H1 (cell line): ENCODE measurements at regions not wholly inside any gene's neighbourhood (a gene's known extent, or its start where the extent isn't known, plus 50 kb on each side); places are given as distances from the start of the nearest gene placed in this dataset.

Experiments
- CTCF ChIA-PET: fragments of 300-600 bp; sonication (Branson Sonifier 250); formaldehyde crosslinking; loops from one replicate; lab custom pipeline; 2021; ENCODE audit not compliant: partially characterized antibody; lab: Charles Lee
- POLR2A ChIA-PET: fragments of 300-600 bp; sonication (Branson Sonifier 250); formaldehyde crosslinking; loops from one replicate; lab custom pipeline; 2021; ENCODE audit warnings: inconsistent platforms; ENCODE audit not compliant: partially characterized antibody; lab: Charles Lee
- DNase-seq, 2 experiments: peaks; one replicate each; pipeline versions ENCODE4 v3.0.0 to v3.0.0-alpha.2; 2010 to 2022; ENCODE audit warnings: low spot score in 2 of 2, low read depth in 1 of 2, mixed read lengths in 1 of 2
- FAIRE-seq: peaks from 2 replicates; lab custom pipeline; 2011; peaks lifted over from hg19 to GRCh38; lab: Jason Lieb, UNC
- H2AFZ ChIP-seq: 2 replicates; pipeline ENCODE4 v1.8.1; 2012; ENCODE audit warnings: low read length, inconsistent platforms
- H2AK5ac ChIP-seq: 2 replicates; pipeline ENCODE4 v1.6.1; 2013; ENCODE audit warnings: low read depth, low read length
- H2BK120ac ChIP-seq: replicated peaks from 2 replicates; pipeline ENCODE3; 2013; ENCODE audit warnings: low read depth, low read length, inconsistent platforms
- H2BK12ac ChIP-seq: 2 replicates; pipeline ENCODE4 v1.6.1; 2013; ENCODE audit warnings: low read depth, low read length
- H2BK15ac ChIP-seq: 2 replicates; pipeline ENCODE4 v1.6.1; 2013; ENCODE audit warnings: low read length
- H2BK20ac ChIP-seq: 2 replicates; pipeline ENCODE4 v1.6.1; 2013; ENCODE audit warnings: low read length
- H2BK5ac ChIP-seq: 2 replicates; pipeline ENCODE4 v1.6.1; 2013; ENCODE audit warnings: low read depth, low read length
- H3K14ac ChIP-seq: 2 replicates; pipeline ENCODE4 v1.6.1; 2013; ENCODE audit warnings: inconsistent platforms; ENCODE audit not compliant: insufficient read length
- H3K18ac ChIP-seq: 2 replicates; pipeline ENCODE4 v1.6.1; 2013; ENCODE audit warnings: low read length; ENCODE audit errors: extremely low read depth
- H3K23ac ChIP-seq: 2 replicates; pipeline ENCODE4 v1.6.1; 2013; ENCODE audit warnings: inconsistent platforms; ENCODE audit not compliant: insufficient read length
- H3K23me2 ChIP-seq: 2 replicates; pipeline ENCODE4 v1.6.1; 2013; ENCODE audit warnings: low read depth, low read length
- H3K27ac ChIP-seq: 2 replicates; pipeline ENCODE4 v1.6.1; 2011; ENCODE audit warnings: low read depth, low read length, inconsistent platforms
- H3K27me3 ChIP-seq, 4 experiments: replicated peaks in 1 of 4; 1 replicate in 1 of 4; 2 replicates in 3 of 4; pipeline versions ENCODE4 v1.6.1 to v1.8.1; 2011 to 2013; ENCODE audit warnings: low read length in 3 of 4, mild to moderate bottlenecking in 3 of 4, inconsistent platforms in 2 of 4, mixed read lengths in 2 of 4, moderate library complexity in 1 of 4; ENCODE audit not compliant: control insufficient read depth in 3 of 4, insufficient read depth in 3 of 4; ENCODE audit errors: extremely low read depth in 1 of 4
- H3K36me3 ChIP-seq, 4 experiments: 2 replicates each; pipeline versions ENCODE4 v1.6.1 to v1.8.1; 2011 to 2013; ENCODE audit warnings: mild to moderate bottlenecking in 4 of 4, low read length in 3 of 4, moderate library complexity in 2 of 4, control low read depth in 1 of 4, inconsistent platforms in 1 of 4; ENCODE audit not compliant: insufficient read depth in 4 of 4, control insufficient read depth in 2 of 4
- H3K4ac ChIP-seq: replicated peaks from 2 replicates; pipeline ENCODE3; 2013; ENCODE audit warnings: low read length, low read depth, mixed read lengths, inconsistent platforms; ENCODE audit not compliant: insufficient read length
- H3K4me1 ChIP-seq, 4 experiments: replicated peaks in 1 of 4; 1 replicate in 1 of 4; 2 replicates in 3 of 4; pipeline versions ENCODE4 v1.6.1 to v1.8.1; 2011 to 2013; ENCODE audit warnings: low read length in 3 of 4, inconsistent platforms in 2 of 4, mixed read lengths in 1 of 4; ENCODE audit not compliant: insufficient read depth in 4 of 4, control insufficient read depth in 3 of 4
- H3K4me2 ChIP-seq, 2 experiments: 2 replicates each; pipeline versions ENCODE4 v1.6.1 to v1.8.1; 2011 to 2013; ENCODE audit warnings: low read depth in 2 of 2, low read length in 2 of 2, control low read depth in 1 of 2, inconsistent platforms in 1 of 2, mild to moderate bottlenecking in 1 of 2; ENCODE audit not compliant: insufficient read depth in 1 of 2
- H3K4me3 ChIP-seq, 4 experiments: fragments of 200-600, 300-600 bp in 1 of 4; sonication (generic), shearing (Covaris generic), sonication (Bioruptor Twin) in 1 of 4; 2 replicates each; pipeline versions ENCODE4 v1.5.1 to v1.8.1; 2011 to 2016; ENCODE audit warnings: low read length in 4 of 4, low read depth in 3 of 4, control low read depth in 2 of 4, inconsistent platforms in 2 of 4, mild to moderate bottlenecking in 2 of 4, mixed read lengths in 1 of 4, moderate library complexity in 1 of 4; ENCODE audit not compliant: insufficient read depth in 2 of 4; ENCODE audit errors: extremely low read depth in 1 of 4
- H3K56ac ChIP-seq: replicated peaks from 2 replicates; pipeline ENCODE3; 2013; ENCODE audit warnings: low read depth, mild to moderate bottlenecking, mixed read lengths, low read length, inconsistent platforms; ENCODE audit not compliant: insufficient read length
- H3K79me1 ChIP-seq: 2 replicates; pipeline ENCODE4 v1.6.1; 2013; ENCODE audit warnings: low read depth, low read length, control low read depth
- H3K79me2 ChIP-seq, 2 experiments: 2 replicates each; pipeline versions ENCODE4 v1.6.1 to v1.8.1; 2012 to 2013; ENCODE audit warnings: low read length in 2 of 2, mild to moderate bottlenecking in 2 of 2, inconsistent platforms in 1 of 2; ENCODE audit not compliant: insufficient read depth in 2 of 2, control insufficient read depth in 1 of 2
- H3K9ac ChIP-seq, 4 experiments: replicated peaks in 1 of 4; 1 replicate in 1 of 4; 2 replicates in 3 of 4; pipeline versions ENCODE4 v1.6.1 to v1.8.1; 2011 to 2013; ENCODE audit warnings: low read depth in 3 of 4, low read length in 3 of 4, control low read depth in 2 of 4, mild to moderate bottlenecking in 2 of 4, moderate library complexity in 2 of 4, inconsistent platforms in 1 of 4; ENCODE audit errors: extremely low read depth in 1 of 4
- H3K9me3 ChIP-seq, 2 experiments: 2 replicates each; pipeline versions ENCODE4 v1.6.1 to v1.8.1; 2012 to 2013; ENCODE audit warnings: mild to moderate bottlenecking in 2 of 2, moderate library complexity in 2 of 2, control low read depth in 1 of 2, inconsistent platforms in 1 of 2, low read depth in 1 of 2, low read length in 1 of 2, mixed read lengths in 1 of 2; ENCODE audit not compliant: insufficient read depth in 2 of 2
- H4K20me1 ChIP-seq, 2 experiments: replicated peaks in 1 of 2; 2 replicates each; pipeline versions ENCODE3 to v1.8.1; 2011 to 2013; ENCODE audit warnings: inconsistent platforms in 2 of 2, low read length in 2 of 2, mild to moderate bottlenecking in 1 of 2; ENCODE audit not compliant: insufficient read depth in 2 of 2, control insufficient read depth in 1 of 2
- H4K5ac ChIP-seq: 2 replicates; pipeline ENCODE4 v1.6.1; 2013; ENCODE audit warnings: low read length, low read depth, mixed read lengths, inconsistent platforms; ENCODE audit not compliant: insufficient read length
- H4K8ac ChIP-seq: 2 replicates; pipeline ENCODE4 v1.8.0; 2013; ENCODE audit warnings: mild to moderate bottlenecking, moderate library complexity, low read length, inconsistent platforms; ENCODE audit not compliant: insufficient read depth; ENCODE audit errors: extremely low read depth
- H4K91ac ChIP-seq: replicated peaks from 2 replicates; pipeline ENCODE3; 2013; ENCODE audit warnings: low read length, mixed read lengths, inconsistent platforms; ENCODE audit not compliant: insufficient read length
- CEBPB ChIP-seq: IDR thresholded peaks from 2 replicates; pipeline ENCODE4 v1.6.1; 2012; ENCODE audit warnings: low read depth, low read length
- CHD2 ChIP-seq: IDR thresholded peaks from 2 replicates; pipeline ENCODE4 v1.6.1; 2012; ENCODE audit warnings: low read length, improper control_type of control experiment
- EZH2 ChIP-seq: fragments of 200-600 bp; sonication (generic); IDR thresholded peaks from 2 replicates; pipeline ENCODE4 v1.7.1; 2012; ENCODE audit warnings: low read depth, mild to moderate bottlenecking, moderate library complexity, low read length, inconsistent platforms; ENCODE audit not compliant: severe bottlenecking
- RAD21 ChIP-seq, 2 experiments: IDR thresholded peaks in 1 of 2; conservative IDR thresholded peaks in 1 of 2; 2 replicates each; pipeline ENCODE4 v1.6.1; 2011; ENCODE audit warnings: low read depth in 2 of 2, low read length in 2 of 2, improper control_type of control experiment in 1 of 2, inconsistent platforms in 1 of 2, mild to moderate bottlenecking in 1 of 2, moderate library complexity in 1 of 2
- SAP30 ChIP-seq: fragments of 300-600 bp; sonication (generic); IDR thresholded peaks from 2 replicates; pipeline ENCODE4 v1.7.1; 2012; ENCODE audit warnings: low read length, moderate library complexity, mild to moderate bottlenecking, inconsistent platforms; ENCODE audit not compliant: insufficient read depth, insufficient replicate concordance
- SIRT6 ChIP-seq: IDR thresholded peaks from one replicate; pipeline ENCODE4 v1.7.1; 2012; ENCODE audit warnings: low read length, inconsistent platforms
- SP1 ChIP-seq: IDR thresholded peaks from 2 replicates; pipeline ENCODE4 v1.6.1; 2011; ENCODE audit warnings: low read depth, low read length
- TAF1 ChIP-seq: IDR thresholded peaks from 2 replicates; pipeline ENCODE4 v1.6.1; 2011; ENCODE audit warnings: mild to moderate bottlenecking, low read depth, low read length
- WGBS, 2 experiments: shearing (Covaris generic) in 1 of 2; methylation state at CpG; one replicate each; pipeline versions ENCODE4 v1.1.6 to v1.1.7; 2013 to 2015; ENCODE audit warnings: low lambda C conversion rate in 2 of 2, mixed read lengths in 2 of 2, inconsistent platforms in 1 of 2, low coverage in 1 of 2, missing lambda C conversion rate in 1 of 2; ENCODE audit not compliant: insufficient replicate concordance in 2 of 2, insufficient coverage in 1 of 2, insufficient read length in 1 of 2; ENCODE audit errors: extremely low coverage in 1 of 2, missing lambda C conversion rate in 1 of 2; 5-methylcytosine and 5-hydroxymethylcytosine counted together

- H4K20me1 ChIP-seq, result no peaks in the 10 kb centered on the region
- no peaks in the 10 kb centered on the region for H3K23me2 ChIP-seq
- H2BK15ac ChIP-seq, result no peak overlapping the region
- TF ChIP-seq TAF1, result no peak
- TF ChIP-seq EZH2, result no peak
- TF ChIP-seq SAP30, result no peak
- TF ChIP-seq SIRT6, result no peak
- no peak for TF ChIP-seq CHD2
- TF ChIP-seq CEBPB, result no peak
- TF ChIP-seq RAD21 (IDR thresholded peaks at IDR 0.05 in 1 of 2, conservative IDR thresholded peaks at IDR 0.05 in 1 of 2; ENCODE audit: low read depth in 2 of 2, low read length in 2 of 2), result no peak
- no peak for TF ChIP-seq SP1
- no peaks in the 10 kb centered on the region for H3K4me1 ChIP-seq
- H2BK20ac ChIP-seq, result no peak overlapping the region
- POLR2A ChIA-PET, result no interaction called here
- H3K4me2 ChIP-seq, result no peak overlapping the region
- H2AFZ ChIP-seq, result no peak overlapping the region
- H3K27ac ChIP-seq, result no peak overlapping the region
- H3K9ac ChIP-seq, result no peak overlapping the region
- CTCF ChIA-PET, result interaction anchor here (0.6 kb wide), 1 partner anchor 639 kb away, joined by 4 read pairs; no protein-coding TSS in a partner anchor
- no peak overlapping the region for H4K5ac ChIP-seq
- H3K56ac ChIP-seq, result no peak overlapping the region
- H2AK5ac ChIP-seq, result no peak overlapping the region
- H3K79me2 ChIP-seq, result no peaks in the 10 kb centered on the region
- no peak overlapping the region for H4K91ac ChIP-seq
- no peak overlapping the region for H4K8ac ChIP-seq
- H3K14ac ChIP-seq, result no peak overlapping the region
- no peaks in the 10 kb centered on the region for H3K27me3 ChIP-seq
- H2BK5ac ChIP-seq, result no peak overlapping the region
- H2BK120ac ChIP-seq, result no peak overlapping the region
- H3K79me1 ChIP-seq, result no peaks in the 10 kb centered on the region
- no peak overlapping the region for H3K4me3 ChIP-seq
- DNase-seq (no peak), FAIRE-seq (no peak)
- H2BK12ac ChIP-seq, result no peak overlapping the region
- H3K36me3 ChIP-seq, result no peaks in the 10 kb centered on the region
- H3K18ac ChIP-seq, result no peak overlapping the region
- no peak overlapping the region for H3K4ac ChIP-seq
- H3K9me3 ChIP-seq, result no peaks in the 10 kb centered on the region
- 86% methylated on average over 3 of the region's 3 CpGs; no CpG with 5 or more reads in 1 of the 2 experiments for WGBS, 2 experiments
- no peak overlapping the region for H3K23ac ChIP-seq
Observed at GRCh38 chr2:176834226-176834625, 378.4 kb upstream of the HNRNPA3 start.
